NT2/D1 (cell line): ENCODE measurements at regions not wholly inside any gene's neighbourhood (a gene's known extent, or its start where the extent isn't known, plus 50 kb on each side); places are given as distances from the start of the nearest gene placed in this dataset.

Experiments used
- SUZ12 ChIP-seq: IDR thresholded peaks from 2 replicates; pipeline ENCODE4 v1.6.1; 2011; ENCODE audit not compliant: insufficient read length, insufficient read depth; ENCODE audit errors: extremely low read depth
- YY1 ChIP-seq: IDR thresholded peaks from 2 replicates; pipeline ENCODE4 v1.6.1; 2011; ENCODE audit not compliant: insufficient read length, insufficient read depth
- ZNF274 ChIP-seq: IDR thresholded peaks from 2 replicates; pipeline ENCODE4 v1.6.1; 2011; ENCODE audit warnings: mild to moderate bottlenecking, low read depth, low read length

DNA sequence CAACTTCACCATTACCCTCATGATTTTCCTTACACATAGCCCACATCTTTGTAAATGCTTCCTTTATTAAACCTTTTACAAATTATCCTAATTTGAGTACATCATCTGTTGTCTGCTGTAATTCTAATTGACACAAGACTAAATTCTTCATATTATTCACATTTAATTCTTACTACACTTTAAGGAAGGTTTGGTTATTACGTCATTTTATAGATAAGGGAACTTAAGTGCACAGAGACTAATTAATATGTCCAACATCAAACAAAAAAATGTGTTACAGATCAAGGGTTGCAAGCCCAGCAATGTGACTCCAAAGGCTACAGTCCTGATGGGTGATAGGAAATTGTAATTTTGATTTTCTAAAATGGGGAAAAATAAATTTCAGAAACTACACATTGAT, 289.1 kb upstream of the ZNF385D start:
- TF ChIP-seq SUZ12 (no peak), ZNF274 (no peak), YY1 (no peak)
